Tibial nerve (tissue), 3 donors: ENCODE measurements at regions not wholly inside any gene's neighbourhood (a gene's known extent, or its start where the extent isn't known, plus 50 kb on each side); places are given as distances from the start of the nearest gene placed in this dataset.

Experiments used
- POLR2A ChIP-seq, 2 donors: fragments of 450-650 bp; IDR thresholded peaks; one replicate each; pipeline ENCODE4 v1.6.1; 2017; ENCODE audit warnings: antibody characterized with exemption in 2 of 2, mild to moderate bottlenecking in 2 of 2, moderate library complexity in 2 of 2
- TF ChIP-seq, protein P1 (sequence below), 5 experiments: fragments of 200-600 bp in 3 of 5; fragments of 450-650 bp in 2 of 5; sonication (generic) in 3 of 5; IDR thresholded peaks; one replicate each; pipeline ENCODE4 v1.5.1; 2016 to 2019; ENCODE audit warnings: antibody characterized with exemption in 5 of 5, mild to moderate bottlenecking in 3 of 5, moderate library complexity in 2 of 5

- TF ChIP-seq, protein P1, sequence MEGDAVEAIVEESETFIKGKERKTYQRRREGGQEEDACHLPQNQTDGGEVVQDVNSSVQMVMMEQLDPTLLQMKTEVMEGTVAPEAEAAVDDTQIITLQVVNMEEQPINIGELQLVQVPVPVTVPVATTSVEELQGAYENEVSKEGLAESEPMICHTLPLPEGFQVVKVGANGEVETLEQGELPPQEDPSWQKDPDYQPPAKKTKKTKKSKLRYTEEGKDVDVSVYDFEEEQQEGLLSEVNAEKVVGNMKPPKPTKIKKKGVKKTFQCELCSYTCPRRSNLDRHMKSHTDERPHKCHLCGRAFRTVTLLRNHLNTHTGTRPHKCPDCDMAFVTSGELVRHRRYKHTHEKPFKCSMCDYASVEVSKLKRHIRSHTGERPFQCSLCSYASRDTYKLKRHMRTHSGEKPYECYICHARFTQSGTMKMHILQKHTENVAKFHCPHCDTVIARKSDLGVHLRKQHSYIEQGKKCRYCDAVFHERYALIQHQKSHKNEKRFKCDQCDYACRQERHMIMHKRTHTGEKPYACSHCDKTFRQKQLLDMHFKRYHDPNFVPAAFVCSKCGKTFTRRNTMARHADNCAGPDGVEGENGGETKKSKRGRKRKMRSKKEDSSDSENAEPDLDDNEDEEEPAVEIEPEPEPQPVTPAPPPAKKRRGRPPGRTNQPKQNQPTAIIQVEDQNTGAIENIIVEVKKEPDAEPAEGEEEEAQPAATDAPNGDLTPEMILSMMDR (IDR thresholded peaks at IDR 0.05), result no peak
- TF ChIP-seq POLR2A (IDR thresholded peaks at IDR 0.05), result no peak
Measured at GRCh38 chr3:10725067-10725466, 91.0 kb upstream of the SLC6A11 start.
